ENCODE measurements at regions not wholly inside any gene's neighbourhood (a gene's known extent, or its start where the extent isn't known, plus 50 kb on each side); places are given as distances from the start of the nearest gene placed in this dataset.

DNA sequence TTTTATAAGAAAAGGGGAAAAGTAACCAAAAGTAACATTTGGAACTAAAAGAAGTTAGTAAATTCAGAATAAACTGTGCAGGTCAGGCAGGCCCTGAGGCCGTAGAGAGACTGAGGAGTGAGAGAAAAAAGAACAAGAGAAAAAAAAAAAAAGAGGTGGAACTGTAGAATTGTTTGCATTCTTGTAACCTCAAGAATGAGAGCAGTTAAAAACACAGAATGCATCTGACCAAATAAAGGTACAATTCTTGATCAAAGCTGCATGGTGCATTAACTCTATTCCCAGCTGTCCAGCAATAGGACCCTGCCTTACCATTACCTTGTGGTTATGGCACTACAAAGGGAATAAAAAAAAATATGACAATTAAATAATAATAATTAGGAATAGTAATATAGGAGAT is 170.1 kb upstream of the SEMA3A start (continued):
- TF ChIP-seq ZNF114 (CRISPR knock-in tag; IDR thresholded peaks at IDR 0.05) (no peak), ZNF331 (CRISPR knock-in tag; IDR thresholded peaks at IDR 0.05; ENCODE audit: low read depth) (no peak)

DNA sequence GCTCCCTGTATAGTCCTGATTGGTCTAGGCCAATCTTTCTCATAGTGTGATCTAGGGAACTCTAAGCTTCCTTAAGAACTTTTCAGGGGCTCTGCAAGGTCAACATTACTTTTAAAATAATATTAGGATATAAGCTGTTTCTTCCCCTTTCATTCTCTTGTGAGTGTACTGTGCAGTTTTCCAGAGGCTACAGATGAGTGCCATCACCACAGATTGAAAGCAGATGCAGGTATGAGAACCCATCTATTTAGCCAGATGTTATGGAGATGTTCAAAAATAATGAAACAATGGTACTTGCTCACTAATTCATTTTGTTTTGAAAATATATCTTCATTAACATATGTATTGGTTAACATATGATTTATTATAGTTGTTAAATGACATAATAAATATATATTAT is 169.2 kb upstream of the SEMA3A start:
- H3K9me3 Mint-ChIP-seq, result 0 out of 3 replicates have a peak, but pooled peaks cover 1% of the 10 kb centered on the region
- no peaks in the 10 kb centered on the region for H3K36me3 ChIP-seq (ENCODE audit: insufficient read depth)
- H3K27me3 Mint-ChIP-seq (ENCODE audit: insufficient read depth, low read depth, poor library complexity), result no peaks in the 10 kb centered on the region

More for the DNA sequence above, 169.2 kb upstream of the SEMA3A start:
- Histone ChIP-seq H3K79me2 (replicated peaks; ENCODE audit: insufficient read depth) (no peaks in the 10 kb centered on the region), H3K9me2 (ENCODE audit: insufficient read depth) (no peaks in the 10 kb centered on the region), H3K4me3 (no peak overlapping the region), H3K27ac (ENCODE audit: low read depth) (no peak overlapping the region), H4K20me1 (replicated peaks; ENCODE audit: insufficient read depth) (no peaks in the 10 kb centered on the region), H3K4me1 (ENCODE audit: insufficient read depth) (peaks cover 4% of the 10 kb centered on the region; the same call in 1 of the 2 replicates), H2AFZ (no peak overlapping the region), H3K4me2 (no peak overlapping the region), H3K27me3 (ENCODE audit: insufficient read depth) (no peaks in the 10 kb centered on the region), H3F3A (replicated peaks; ENCODE audit: low read depth) (no peaks in the 10 kb centered on the region)
- Mint-ChIP-seq H3K36me3 (ENCODE audit: low read depth) (no peaks in the 10 kb centered on the region), H3K4me3 (no peak overlapping the region), H3K4me1 (peaks cover 3% of the 10 kb centered on the region; the same call in 1 of the 3 replicates), H3K27ac (no peak overlapping the region)
- TF ChIP-seq EZH2 (IDR thresholded peaks at IDR 0.05; ENCODE audit: low read depth, unreplicated experiment), result no peak
- no peak for TF ChIP-seq ZNF331 (CRISPR knock-in tag; IDR thresholded peaks at IDR 0.05; ENCODE audit: low read depth)
- TF ChIP-seq, protein P1, sequence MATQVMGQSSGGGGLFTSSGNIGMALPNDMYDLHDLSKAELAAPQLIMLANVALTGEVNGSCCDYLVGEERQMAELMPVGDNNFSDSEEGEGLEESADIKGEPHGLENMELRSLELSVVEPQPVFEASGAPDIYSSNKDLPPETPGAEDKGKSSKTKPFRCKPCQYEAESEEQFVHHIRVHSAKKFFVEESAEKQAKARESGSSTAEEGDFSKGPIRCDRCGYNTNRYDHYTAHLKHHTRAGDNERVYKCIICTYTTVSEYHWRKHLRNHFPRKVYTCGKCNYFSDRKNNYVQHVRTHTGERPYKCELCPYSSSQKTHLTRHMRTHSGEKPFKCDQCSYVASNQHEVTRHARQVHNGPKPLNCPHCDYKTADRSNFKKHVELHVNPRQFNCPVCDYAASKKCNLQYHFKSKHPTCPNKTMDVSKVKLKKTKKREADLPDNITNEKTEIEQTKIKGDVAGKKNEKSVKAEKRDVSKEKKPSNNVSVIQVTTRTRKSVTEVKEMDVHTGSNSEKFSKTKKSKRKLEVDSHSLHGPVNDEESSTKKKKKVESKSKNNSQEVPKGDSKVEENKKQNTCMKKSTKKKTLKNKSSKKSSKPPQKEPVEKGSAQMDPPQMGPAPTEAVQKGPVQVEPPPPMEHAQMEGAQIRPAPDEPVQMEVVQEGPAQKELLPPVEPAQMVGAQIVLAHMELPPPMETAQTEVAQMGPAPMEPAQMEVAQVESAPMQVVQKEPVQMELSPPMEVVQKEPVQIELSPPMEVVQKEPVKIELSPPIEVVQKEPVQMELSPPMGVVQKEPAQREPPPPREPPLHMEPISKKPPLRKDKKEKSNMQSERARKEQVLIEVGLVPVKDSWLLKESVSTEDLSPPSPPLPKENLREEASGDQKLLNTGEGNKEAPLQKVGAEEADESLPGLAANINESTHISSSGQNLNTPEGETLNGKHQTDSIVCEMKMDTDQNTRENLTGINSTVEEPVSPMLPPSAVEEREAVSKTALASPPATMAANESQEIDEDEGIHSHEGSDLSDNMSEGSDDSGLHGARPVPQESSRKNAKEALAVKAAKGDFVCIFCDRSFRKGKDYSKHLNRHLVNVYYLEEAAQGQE (IDR thresholded peaks at IDR 0.05; ENCODE audit: unreplicated experiment), result no peak
- TF ChIP-seq ZNF114 (CRISPR knock-in tag; IDR thresholded peaks at IDR 0.05), result no peak
- TF ChIP-seq CREB1 (CRISPR knock-in tag; IDR thresholded peaks at IDR 0.05; ENCODE audit: low read depth), result no peak
- TF ChIP-seq STAT1 (IDR thresholded peaks at IDR 0.05; ENCODE audit: unreplicated experiment), result no peak
- TF ChIP-seq, protein P2, sequence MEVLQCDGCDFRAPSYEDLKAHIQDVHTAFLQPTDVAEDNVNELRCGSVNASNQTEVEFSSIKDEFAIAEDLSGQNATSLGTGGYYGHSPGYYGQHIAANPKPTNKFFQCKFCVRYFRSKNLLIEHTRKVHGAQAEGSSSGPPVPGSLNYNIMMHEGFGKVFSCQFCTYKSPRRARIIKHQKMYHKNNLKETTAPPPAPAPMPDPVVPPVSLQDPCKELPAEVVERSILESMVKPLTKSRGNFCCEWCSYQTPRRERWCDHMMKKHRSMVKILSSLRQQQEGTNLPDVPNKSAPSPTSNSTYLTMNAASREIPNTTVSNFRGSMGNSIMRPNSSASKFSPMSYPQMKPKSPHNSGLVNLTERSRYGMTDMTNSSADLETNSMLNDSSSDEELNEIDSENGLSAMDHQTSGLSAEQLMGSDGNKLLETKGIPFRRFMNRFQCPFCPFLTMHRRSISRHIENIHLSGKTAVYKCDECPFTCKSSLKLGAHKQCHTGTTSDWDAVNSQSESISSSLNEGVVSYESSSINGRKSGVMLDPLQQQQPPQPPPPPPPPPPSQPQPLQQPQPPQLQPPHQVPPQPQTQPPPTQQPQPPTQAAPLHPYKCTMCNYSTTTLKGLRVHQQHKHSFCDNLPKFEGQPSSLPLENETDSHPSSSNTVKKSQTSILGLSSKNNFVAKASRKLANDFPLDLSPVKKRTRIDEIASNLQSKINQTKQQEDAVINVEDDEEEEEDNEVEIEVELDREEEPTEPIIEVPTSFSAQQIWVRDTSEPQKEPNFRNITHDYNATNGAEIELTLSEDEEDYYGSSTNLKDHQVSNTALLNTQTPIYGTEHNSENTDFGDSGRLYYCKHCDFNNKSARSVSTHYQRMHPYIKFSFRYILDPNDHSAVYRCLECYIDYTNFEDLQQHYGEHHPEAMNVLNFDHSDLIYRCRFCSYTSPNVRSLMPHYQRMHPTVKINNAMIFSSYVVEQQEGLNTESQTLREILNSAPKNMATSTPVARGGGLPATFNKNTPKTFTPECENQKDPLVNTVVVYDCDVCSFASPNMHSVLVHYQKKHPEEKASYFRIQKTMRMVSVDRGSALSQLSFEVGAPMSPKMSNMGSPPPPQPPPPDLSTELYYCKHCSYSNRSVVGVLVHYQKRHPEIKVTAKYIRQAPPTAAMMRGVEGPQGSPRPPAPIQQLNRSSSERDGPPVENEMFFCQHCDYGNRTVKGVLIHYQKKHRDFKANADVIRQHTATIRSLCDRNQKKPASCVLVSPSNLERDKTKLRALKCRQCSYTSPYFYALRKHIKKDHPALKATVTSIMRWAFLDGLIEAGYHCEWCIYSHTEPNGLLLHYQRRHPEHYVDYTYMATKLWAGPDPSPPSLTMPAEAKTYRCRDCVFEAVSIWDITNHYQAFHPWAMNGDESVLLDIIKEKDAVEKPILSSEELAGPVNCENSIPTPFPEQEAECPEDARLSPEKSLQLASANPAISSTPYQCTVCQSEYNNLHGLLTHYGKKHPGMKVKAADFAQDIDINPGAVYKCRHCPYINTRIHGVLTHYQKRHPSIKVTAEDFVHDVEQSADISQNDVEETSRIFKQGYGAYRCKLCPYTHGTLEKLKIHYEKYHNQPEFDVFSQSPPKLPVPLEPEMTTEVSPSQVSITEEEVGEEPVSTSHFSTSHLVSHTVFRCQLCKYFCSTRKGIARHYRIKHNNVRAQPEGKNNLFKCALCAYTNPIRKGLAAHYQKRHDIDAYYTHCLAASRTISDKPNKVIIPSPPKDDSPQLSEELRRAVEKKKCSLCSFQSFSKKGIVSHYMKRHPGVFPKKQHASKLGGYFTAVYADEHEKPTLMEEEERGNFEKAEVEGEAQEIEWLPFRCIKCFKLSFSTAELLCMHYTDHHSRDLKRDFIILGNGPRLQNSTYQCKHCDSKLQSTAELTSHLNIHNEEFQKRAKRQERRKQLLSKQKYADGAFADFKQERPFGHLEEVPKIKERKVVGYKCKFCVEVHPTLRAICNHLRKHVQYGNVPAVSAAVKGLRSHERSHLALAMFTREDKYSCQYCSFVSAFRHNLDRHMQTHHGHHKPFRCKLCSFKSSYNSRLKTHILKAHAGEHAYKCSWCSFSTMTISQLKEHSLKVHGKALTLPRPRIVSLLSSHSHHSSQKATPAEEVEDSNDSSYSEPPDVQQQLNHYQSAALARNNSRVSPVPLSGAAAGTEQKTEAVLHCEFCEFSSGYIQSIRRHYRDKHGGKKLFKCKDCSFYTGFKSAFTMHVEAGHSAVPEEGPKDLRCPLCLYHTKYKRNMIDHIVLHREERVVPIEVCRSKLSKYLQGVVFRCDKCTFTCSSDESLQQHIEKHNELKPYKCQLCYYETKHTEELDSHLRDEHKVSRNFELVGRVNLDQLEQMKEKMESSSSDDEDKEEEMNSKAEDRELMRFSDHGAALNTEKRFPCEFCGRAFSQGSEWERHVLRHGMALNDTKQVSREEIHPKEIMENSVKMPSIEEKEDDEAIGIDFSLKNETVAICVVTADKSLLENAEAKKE (CRISPR knock-in tag; IDR thresholded peaks at IDR 0.05), result no peak
- DNase-seq (ENCODE audit: low spot score), result no peak
- no peak for ATAC-seq

Measured in GM23338 (cell line).